Caco-2 (cell line): ENCODE measurements at regions not wholly inside any gene's neighbourhood (a gene's known extent, or its start where the extent isn't known, plus 50 kb on each side); places are given as distances from the start of the nearest gene placed in this dataset.

Experiments used
- BruUV-seq: library from RNA; stranded (reverse); fragments of 400-500 nt; replicated peaks from 2 replicates; lab custom pipeline; 2021; lab: Mats Ljungman, UMichigan
- CTCF ChIA-PET: fragments of 300-600 bp; sonication (Branson Sonifier 250); formaldehyde crosslinking; loops from one replicate; lab custom pipeline; 2022; ENCODE audit warnings: antibody characterized with exemption; lab: Charles Lee
- POLR2A ChIA-PET: fragments of 300-600 bp; sonication (Branson Sonifier 250); formaldehyde crosslinking; loops from one replicate; lab custom pipeline; 2022; ENCODE audit warnings: antibody characterized with exemption; lab: Charles Lee
- DNase-seq, 2 experiments: peaks; one replicate each; pipeline versions ENCODE4 v3.0.0 to v3.0.0-alpha.2; 2020 to 2022
- H3K27me3 ChIP-seq: replicated peaks from 2 replicates; pipeline ENCODE4 v1.6.0; 2011; ENCODE audit warnings: low read length; ENCODE audit not compliant: control insufficient read depth, insufficient read depth
- H3K36me3 ChIP-seq: 2 replicates; pipeline ENCODE4 v1.5.1; 2011; ENCODE audit warnings: low read length; ENCODE audit not compliant: control insufficient read depth, insufficient read depth
- H3K4me1 ChIP-seq: fragments of 250-450 bp; sonication (Bioruptor Pico); 2 replicates; pipeline ENCODE4 v1.5.1; 2020; ENCODE audit warnings: mild to moderate bottlenecking
- H3K4me3 ChIP-seq: 2 replicates; pipeline ENCODE4 v1.5.1; 2011; ENCODE audit warnings: low read depth, mild to moderate bottlenecking, control low read depth, low read length
- H3K9me3 ChIP-seq: fragments of 250-450 bp; sonication (Bioruptor Pico); 2 replicates; pipeline ENCODE4 v1.5.1; 2020; ENCODE audit warnings: mild to moderate bottlenecking, moderate library complexity
- H3K27ac Mint-ChIP-seq: one replicate; pipeline ENCODE4 v1.8.0; 2022; ENCODE audit warnings: mixed read lengths; ENCODE audit not compliant: unreplicated experiment
- H3K27me3 Mint-ChIP-seq: one replicate; pipeline ENCODE4 v1.8.0; 2022; ENCODE audit warnings: mixed read lengths; ENCODE audit not compliant: insufficient read depth, unreplicated experiment
- H3K36me3 Mint-ChIP-seq: one replicate; pipeline ENCODE4 v1.8.0; 2022; ENCODE audit warnings: mild to moderate bottlenecking, mixed read lengths; ENCODE audit not compliant: insufficient read depth, unreplicated experiment
- H3K4me1 Mint-ChIP-seq: one replicate; pipeline ENCODE4 v1.8.0; 2022; ENCODE audit warnings: low read depth, mixed read lengths; ENCODE audit not compliant: unreplicated experiment
- H3K4me3 Mint-ChIP-seq: one replicate; pipeline ENCODE4 v1.8.0; 2022; ENCODE audit warnings: mild to moderate bottlenecking, moderate library complexity, mixed read lengths; ENCODE audit not compliant: unreplicated experiment
- H3K9me3 Mint-ChIP-seq: one replicate; pipeline ENCODE4 v1.8.0; 2022; ENCODE audit warnings: mixed read lengths; ENCODE audit not compliant: unreplicated experiment
- intact Hi-C: fragments of 100-400 bp; cut with micrococcal nuclease; formaldehyde crosslinking; loops from one replicate; pipeline ENCODE4 v1.10.0; 2022; ENCODE audit not compliant: unreplicated experiment
- TF ChIP-seq, protein P1 (sequence below), 2 experiments: fragments of 200-600 bp in 1 of 2; IDR thresholded peaks; 1 replicate in 1 of 2; 2 replicates in 1 of 2; pipeline versions ENCODE4 v1.5.1 to v1.8.0; 2011 to 2022; ENCODE audit warnings: antibody characterized with exemption in 1 of 2, control low read depth in 1 of 2, inconsistent platforms in 1 of 2, low read depth in 1 of 2, low read length in 1 of 2, mild to moderate bottlenecking in 1 of 2, moderate library complexity in 1 of 2; ENCODE audit not compliant: insufficient read depth in 1 of 2, severe bottlenecking in 1 of 2, unreplicated experiment in 1 of 2

- H3K27ac Mint-ChIP-seq: no peak overlapping the region
- Histone ChIP-seq H3K9me3 (no peaks in the 10 kb centered on the region), H3K36me3 (no peaks in the 10 kb centered on the region), H3K4me3 (no peak overlapping the region), H3K27me3 (no peaks in the 10 kb centered on the region), H3K4me1 (no peaks in the 10 kb centered on the region)
- no peaks in the 10 kb centered on the region for H3K4me1 Mint-ChIP-seq
- H3K9me3 Mint-ChIP-seq: no peaks in the 10 kb centered on the region
- peaks cover 19% of the 10 kb centered on the region for H3K27me3 Mint-ChIP-seq
- no peak overlapping the region for H3K4me3 Mint-ChIP-seq
- BruUV-seq: no TSS peak
- POLR2A ChIA-PET: no interaction called here
- TF ChIP-seq, protein P1, sequence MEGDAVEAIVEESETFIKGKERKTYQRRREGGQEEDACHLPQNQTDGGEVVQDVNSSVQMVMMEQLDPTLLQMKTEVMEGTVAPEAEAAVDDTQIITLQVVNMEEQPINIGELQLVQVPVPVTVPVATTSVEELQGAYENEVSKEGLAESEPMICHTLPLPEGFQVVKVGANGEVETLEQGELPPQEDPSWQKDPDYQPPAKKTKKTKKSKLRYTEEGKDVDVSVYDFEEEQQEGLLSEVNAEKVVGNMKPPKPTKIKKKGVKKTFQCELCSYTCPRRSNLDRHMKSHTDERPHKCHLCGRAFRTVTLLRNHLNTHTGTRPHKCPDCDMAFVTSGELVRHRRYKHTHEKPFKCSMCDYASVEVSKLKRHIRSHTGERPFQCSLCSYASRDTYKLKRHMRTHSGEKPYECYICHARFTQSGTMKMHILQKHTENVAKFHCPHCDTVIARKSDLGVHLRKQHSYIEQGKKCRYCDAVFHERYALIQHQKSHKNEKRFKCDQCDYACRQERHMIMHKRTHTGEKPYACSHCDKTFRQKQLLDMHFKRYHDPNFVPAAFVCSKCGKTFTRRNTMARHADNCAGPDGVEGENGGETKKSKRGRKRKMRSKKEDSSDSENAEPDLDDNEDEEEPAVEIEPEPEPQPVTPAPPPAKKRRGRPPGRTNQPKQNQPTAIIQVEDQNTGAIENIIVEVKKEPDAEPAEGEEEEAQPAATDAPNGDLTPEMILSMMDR (IDR thresholded peaks at IDR 0.05; ENCODE audit: insufficient read depth in 1 of 2, low read depth in 1 of 2, low read length in 1 of 2, severe bottlenecking in 1 of 2, unreplicated experiment in 1 of 2): no peak
- CTCF ChIA-PET: no interaction called here
- no peak for DNase-seq
- no peaks in the 10 kb centered on the region for H3K36me3 Mint-ChIP-seq
- intact Hi-C loops: no loop called here
Observed at GRCh38 chr13:80442609-80443008, 101.7 kb upstream of the SPRY2 start.

DNA sequence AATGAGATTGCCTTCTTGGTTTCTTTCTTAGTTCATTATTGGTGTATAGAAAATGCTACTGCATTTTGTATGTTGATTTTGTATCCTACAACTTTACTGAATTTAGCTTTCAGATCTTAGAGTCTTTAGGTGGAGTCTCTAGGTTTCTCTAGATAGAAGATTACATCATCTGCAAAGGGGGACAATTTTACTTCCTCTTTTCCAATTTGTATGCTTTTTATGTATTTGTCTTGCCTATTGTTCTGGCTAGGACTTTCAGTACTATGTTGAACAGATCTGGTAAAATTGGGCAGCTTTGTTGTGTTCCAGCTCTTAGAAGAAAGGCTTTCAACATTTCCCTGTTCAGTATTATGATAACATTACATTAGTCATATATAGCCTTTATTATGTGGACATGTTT is 101.0 kb upstream of the SPRY2 start:
- TF ChIP-seq, protein P1 (IDR thresholded peaks at IDR 0.05; ENCODE audit: insufficient read depth in 1 of 2, low read depth in 1 of 2, low read length in 1 of 2, severe bottlenecking in 1 of 2, unreplicated experiment in 1 of 2): no peak
- H3K4me1 Mint-ChIP-seq: no peaks in the 10 kb centered on the region
- no peaks in the 10 kb centered on the region for H3K9me3 ChIP-seq
- H3K27ac Mint-ChIP-seq: no peak overlapping the region
- no peaks in the 10 kb centered on the region for H3K27me3 ChIP-seq
- CTCF ChIA-PET: no interaction called here
- H3K27me3 Mint-ChIP-seq: peaks cover 22% of the 10 kb centered on the region
- no peak overlapping the region for H3K4me3 Mint-ChIP-seq
- H3K36me3 ChIP-seq: no peaks in the 10 kb centered on the region
- H3K36me3 Mint-ChIP-seq: no peaks in the 10 kb centered on the region
- POLR2A ChIA-PET: no interaction called here
- no peaks in the 10 kb centered on the region for H3K9me3 Mint-ChIP-seq
- H3K4me3 ChIP-seq: no peak overlapping the region
- BruUV-seq: no TSS peak
- H3K4me1 ChIP-seq: no peaks in the 10 kb centered on the region
- DNase-seq: no peak
- intact Hi-C loops: no loop called here

- H3K27me3 Mint-ChIP-seq: peaks cover 20% of the 10 kb centered on the region
- Histone ChIP-seq H3K27me3 (no peaks in the 10 kb centered on the region), H3K9me3 (no peaks in the 10 kb centered on the region), H3K4me3 (no peak overlapping the region), H3K36me3 (no peaks in the 10 kb centered on the region), H3K4me1 (no peaks in the 10 kb centered on the region)
- H3K4me3 Mint-ChIP-seq: no peak overlapping the region
- H3K27ac Mint-ChIP-seq: no peak overlapping the region
- no peaks in the 10 kb centered on the region for H3K4me1 Mint-ChIP-seq
- intact Hi-C loops: no loop called here
- no peaks in the 10 kb centered on the region for H3K36me3 Mint-ChIP-seq
- ChIA-PET POLR2A (no interaction called here), CTCF (no interaction called here)
- H3K9me3 Mint-ChIP-seq: peaks cover 9% of the 10 kb centered on the region
- TF ChIP-seq, protein P1 (IDR thresholded peaks at IDR 0.05; ENCODE audit: insufficient read depth in 1 of 2, low read depth in 1 of 2, low read length in 1 of 2, severe bottlenecking in 1 of 2, unreplicated experiment in 1 of 2): no peak
- BruUV-seq: no TSS peak
- no peak for DNase-seq
Observed at GRCh38 chr13:80438521-80438920, 97.6 kb upstream of the SPRY2 start.
